GM18951 (cell line): ENCODE measurements at regions not wholly inside any gene's neighbourhood (a gene's known extent, or its start where the extent isn't known, plus 50 kb on each side); places are given as distances from the start of the nearest gene placed in this dataset.

ENCODE experiments used
- POLR2A ChIP-seq: IDR thresholded peaks from 4 replicates; pipeline ENCODE4 v1.6.1; 2011; ENCODE audit warnings: mild to moderate bottlenecking; ENCODE audit not compliant: insufficient read length, insufficient read depth; ENCODE audit errors: extremely low read depth
- in situ Hi-C: fragments of 300-500 bp; cut with MboI; formaldehyde crosslinking; loops from one replicate; pipeline ENCODE4 v1.12.0; 2022; ENCODE audit warnings: low sequenced_read_pairs, mixed read lengths, inconsistent platforms; ENCODE audit not compliant: unreplicated experiment

DNA sequence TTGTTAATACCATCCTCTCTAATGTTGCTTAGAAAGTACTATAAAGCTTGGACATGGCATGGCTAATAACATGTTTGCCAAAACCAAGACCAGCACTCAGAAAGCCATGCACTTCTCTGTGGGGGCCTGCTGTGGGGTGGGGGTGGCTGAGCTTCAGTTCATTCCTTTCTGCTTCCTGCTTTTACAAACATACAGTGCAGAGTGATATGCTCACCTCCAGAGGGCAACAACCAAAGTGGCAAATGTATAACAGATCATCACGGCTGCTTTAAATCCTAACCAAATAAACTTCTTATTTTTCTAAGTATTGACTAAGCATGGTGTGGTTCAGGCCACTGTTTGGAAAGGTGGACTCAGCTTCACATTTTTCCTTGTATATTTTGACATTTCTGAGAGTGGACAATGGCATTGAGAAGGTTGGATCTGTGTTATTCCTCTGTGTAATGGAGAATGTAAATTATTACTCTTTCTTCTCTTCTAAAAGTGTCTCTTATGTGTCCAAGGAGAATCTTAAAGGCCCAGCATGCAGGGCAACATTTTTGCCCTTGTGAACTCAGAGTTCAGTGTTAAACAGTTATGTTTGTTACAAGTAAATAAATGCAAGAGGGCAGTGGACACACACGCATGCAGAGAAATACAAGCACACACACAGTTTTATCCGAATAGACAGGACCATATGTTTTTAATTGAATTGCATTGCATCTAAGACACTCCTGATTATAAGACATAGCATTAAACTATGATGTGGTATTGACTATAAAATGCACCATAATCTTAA is 186.1 kb downstream of the HERPUD2 start:
- no peak for TF ChIP-seq POLR2A
- in situ Hi-C loops = loop anchor here (25.0 kb wide), 1 partner anchor 322 kb away; no protein-coding TSS in a partner anchor

DNA sequence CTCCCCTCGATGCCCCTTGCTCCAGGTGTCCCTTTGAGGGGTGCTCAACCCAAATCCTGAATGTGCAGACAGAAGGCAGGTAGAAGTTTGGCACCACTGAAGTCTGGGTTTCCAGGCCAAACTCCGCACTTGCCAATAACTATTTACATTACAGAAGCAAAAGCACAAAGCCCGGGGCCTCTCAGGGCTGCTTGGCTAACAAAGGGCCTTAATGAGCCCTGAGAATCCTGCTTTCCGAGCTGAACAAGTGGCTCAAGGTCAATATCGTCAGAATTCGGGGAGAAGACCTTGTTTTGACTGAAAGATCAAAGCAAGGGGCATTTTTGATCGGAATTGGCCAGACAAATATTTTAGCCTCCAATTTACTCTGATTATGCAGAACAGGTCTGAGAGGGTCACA is 189.9 kb downstream of the HERPUD2 start:
- TF ChIP-seq POLR2A = no peak
- in situ Hi-C loops = loop anchor here (25.0 kb wide), 1 partner anchor 318 kb away; no protein-coding TSS in a partner anchor

DNA sequence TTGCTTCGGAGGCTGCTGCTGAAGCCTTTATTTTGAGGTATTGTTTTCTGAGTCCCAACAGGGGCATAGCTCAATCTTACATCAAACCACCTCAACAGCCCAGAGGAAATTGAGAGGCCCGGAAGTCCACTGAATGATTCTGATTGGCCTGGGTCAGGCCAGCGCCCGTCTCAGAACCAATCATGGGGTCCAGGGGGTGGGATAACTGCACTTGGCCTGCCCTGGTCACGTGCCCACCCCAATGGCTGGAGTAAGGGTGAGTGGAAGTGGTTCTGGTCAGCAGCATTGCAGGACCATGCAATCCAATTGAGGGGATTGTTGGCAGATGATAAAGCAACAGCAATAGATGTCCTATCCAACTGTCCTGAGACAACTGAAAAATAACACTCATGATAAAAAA is 190.6 kb downstream of the HERPUD2 start:
- no peak for TF ChIP-seq POLR2A
- in situ Hi-C loops = loop anchor here (25.0 kb wide), 1 partner anchor 317 kb away; no protein-coding TSS in a partner anchor

DNA sequence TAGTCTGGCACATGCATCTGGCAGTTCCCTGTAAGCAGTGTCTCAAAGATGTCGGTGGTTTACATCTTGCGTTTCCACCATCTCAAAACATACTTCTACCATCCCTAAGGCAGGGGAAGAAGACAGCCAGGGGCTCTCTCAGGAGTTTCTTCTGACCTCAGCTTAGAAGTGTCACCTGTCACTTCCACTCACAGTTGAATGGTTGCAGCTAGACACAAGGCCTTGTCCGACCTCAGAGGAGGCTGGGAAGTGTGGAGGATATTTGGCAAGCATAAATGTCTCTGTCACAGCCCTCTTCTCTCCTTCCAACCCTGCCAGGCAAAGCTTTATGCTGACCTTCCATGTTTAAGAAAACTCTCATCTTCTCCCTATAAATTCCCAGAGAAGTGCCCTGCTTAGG is 193.3 kb downstream of the HERPUD2 start:
- in situ Hi-C loops = loop anchor here (25.0 kb wide), 1 partner anchor 314 kb away; no protein-coding TSS in a partner anchor
- no peak for TF ChIP-seq POLR2A

DNA sequence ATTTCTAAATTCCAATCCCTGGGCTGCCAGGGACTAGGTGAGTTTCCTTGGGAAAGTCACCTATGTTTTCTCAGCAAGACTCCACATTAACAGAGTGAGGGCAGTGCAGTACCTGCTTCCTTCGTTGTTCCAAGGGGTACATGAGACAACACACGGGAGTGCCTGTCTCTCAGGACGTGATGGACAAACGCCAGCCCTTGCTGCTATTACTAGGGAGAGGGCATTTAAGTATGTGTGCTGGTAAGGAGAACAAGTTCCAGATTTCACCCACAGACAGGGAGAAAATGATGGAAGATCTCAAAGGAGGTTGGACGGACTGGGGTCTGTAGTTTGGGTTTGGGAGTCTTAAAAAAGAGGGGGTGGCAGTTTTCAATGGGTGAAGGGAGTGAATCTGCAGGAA is 195.7 kb downstream of the HERPUD2 start:
- in situ Hi-C loops = no loop called here
- TF ChIP-seq POLR2A = no peak

DNA sequence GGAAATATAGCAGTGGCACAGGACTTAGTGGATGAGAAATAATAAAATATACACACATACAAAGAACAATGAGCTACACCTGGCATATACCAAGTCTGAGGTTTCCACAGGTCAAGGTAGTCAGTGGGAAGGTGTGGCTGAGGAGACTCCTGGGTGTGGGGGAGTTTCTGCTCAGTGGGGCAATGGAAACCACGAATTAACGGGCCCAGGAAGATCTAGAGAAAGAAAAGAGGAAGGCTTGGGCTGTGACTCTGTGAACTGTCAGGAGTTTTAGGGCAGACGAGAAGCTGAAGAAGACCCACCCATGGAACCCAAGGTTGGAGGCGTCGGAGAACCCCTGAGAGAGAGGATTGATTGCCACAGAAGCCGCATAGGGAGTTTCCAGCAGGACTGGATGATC is 196.5 kb downstream of the HERPUD2 start:
- in situ Hi-C loops = no loop called here
- no peak for TF ChIP-seq POLR2A

DNA sequence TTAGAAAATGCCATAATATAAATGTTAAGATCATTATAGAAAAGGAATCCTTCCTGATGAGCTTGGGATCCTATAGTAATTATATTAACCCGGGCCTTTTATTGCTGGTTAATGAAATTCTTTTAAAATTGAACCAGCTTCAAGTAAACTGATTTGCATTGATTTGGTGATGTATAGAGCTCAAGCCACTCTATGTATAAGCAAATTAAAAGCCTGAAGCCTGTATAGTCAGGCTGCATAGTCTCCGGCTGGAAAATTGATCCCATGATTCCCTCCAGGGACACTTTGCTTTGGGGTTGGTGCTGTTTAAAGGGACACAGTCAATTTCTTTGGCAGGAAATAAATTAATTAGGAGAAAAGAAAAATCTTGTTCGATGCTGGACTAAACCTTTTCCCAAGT is 199.1 kb downstream of the HERPUD2 start:
- in situ Hi-C loops = no loop called here
- TF ChIP-seq POLR2A = no peak

DNA sequence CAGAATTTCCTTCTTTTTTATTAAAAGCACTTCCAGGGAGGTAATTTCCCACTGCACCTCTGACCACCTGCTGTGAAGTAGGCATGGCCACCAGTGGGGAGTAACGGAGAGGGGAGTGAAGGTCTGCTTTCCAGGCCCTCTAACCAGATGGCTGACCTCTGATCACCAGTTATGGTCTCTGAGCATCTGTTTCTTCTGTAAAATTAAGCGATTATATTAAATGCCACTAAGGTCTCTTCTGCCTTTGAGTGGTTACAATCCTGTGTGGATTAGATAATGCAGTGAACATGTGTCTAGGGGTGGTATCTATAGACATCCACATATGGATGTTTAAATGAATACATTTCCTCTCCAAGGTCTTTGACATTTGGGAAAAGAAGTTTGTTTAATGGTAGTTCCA is 199.6 kb downstream of the HERPUD2 start:
- TF ChIP-seq POLR2A = no peak
- in situ Hi-C loops = no loop called here

DNA sequence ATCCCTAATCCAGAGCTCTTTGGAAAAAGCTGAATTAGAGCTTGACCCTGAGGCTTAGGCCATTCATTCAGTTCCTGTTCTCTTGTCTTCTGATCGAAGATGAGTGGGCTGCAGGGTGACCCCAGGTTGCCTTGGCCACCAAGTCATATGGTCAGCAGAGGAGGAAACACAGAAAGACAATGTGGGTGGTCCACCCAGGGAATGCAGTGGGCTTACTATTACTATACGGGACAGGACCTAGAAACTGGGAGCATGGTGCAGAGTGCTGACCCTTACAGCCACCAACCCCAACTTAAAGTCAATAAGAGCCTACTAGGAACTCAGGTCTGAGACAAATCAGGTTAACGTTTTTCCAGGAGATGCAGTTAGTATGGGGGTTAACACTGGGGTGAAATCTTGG is 200.5 kb downstream of the HERPUD2 start:
- TF ChIP-seq POLR2A = no peak
- in situ Hi-C loops = no loop called here

DNA sequence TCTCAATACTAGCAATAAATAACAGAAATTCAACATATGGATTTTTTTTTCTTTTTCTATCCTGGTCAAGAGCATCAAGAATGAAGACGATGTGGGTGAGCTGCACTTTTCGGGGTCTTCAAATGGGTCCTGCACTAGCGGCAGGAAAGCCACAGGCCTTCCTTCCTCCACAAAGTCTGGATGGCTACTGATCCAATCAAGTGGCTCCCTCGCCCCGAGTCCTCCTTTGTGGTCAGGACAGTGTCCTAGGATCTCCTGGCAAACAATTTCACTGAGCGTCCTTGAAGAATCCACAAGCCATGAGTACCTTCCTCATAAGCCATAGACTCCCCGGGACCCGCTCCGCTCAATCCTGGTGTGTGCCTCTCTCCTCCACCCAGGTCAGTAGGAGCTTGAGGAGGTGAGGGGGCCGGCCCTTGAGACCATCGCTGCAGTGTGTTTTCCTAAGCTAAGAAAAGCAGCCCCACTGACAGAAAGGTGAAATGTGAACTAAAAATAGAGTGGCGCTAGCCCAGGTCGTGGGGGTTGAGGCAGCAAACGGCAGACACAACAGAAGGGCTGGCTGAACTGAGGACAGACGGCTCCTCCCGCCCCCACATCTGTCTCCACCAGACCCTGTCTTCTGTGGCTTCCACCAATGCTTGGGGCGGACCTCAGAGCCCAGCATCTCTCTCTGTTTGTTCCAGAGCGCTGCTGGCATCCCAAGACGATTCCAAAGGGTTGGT is 202.3 kb downstream of the HERPUD2 start:
- no peak for TF ChIP-seq POLR2A
- in situ Hi-C loops = no loop called here

DNA sequence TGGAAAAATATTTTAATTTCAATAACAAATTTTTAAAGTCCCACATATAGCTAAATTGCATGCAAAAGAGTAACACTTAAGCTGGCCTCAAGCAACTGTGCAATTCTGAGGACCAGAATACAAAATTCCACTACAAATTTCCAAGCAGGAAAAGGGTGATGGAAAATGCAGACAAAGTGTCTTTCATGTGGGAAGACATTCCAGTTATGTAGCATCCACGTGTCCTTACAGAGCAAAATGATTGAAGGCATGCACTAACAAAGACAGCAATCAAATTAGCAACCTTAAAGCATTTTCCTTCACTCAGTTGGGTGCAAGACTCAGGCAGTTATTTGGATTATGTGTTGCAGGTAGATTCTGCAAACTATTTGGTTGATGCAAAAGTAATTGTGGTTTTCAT is 203.7 kb downstream of the HERPUD2 start:
- TF ChIP-seq POLR2A = no peak
- in situ Hi-C loops = no loop called here

DNA sequence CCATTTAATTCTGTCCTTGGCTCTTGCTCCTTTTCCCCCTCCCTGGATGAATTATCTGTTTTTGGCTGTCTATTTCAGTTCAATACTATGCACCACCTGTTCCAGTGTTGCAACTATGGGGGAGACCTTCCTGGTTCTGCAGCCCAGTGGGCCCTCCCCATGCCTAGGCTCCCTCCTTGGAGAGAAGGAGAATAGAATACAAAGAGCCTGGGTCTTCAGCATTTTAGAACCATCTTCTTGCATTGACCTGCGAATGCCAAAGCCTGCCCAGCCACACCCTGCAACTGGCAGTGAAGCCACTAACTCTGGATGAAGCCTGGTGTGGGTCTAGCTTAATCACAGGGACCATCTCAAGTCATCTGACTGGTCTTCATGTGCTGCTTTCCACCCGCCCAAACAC is 207.1 kb downstream of the HERPUD2 start:
- no peak for TF ChIP-seq POLR2A

DNA sequence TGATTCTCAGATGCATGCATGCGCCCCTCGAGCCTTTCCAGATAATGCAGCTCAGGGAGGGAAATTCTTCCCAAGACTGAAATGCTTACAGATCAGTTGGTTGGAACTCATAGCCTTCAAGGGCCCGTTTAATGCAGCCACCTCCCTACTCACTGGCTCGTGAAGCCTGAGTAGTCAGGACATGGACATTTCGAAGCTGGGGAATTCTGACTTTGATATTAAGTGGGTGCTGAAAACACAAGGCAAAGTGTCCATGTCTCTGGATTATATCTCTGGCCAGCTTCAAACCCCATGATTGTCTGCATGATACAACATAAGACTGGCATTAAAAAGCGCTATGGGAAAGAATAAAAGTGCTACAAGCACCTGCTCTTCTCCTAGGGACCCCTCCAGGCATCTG is 207.5 kb downstream of the HERPUD2 start:
- no peak for TF ChIP-seq POLR2A

More for the DNA sequence above, 207.1 kb downstream of the HERPUD2 start:
- in situ Hi-C loops = no loop called here

DNA sequence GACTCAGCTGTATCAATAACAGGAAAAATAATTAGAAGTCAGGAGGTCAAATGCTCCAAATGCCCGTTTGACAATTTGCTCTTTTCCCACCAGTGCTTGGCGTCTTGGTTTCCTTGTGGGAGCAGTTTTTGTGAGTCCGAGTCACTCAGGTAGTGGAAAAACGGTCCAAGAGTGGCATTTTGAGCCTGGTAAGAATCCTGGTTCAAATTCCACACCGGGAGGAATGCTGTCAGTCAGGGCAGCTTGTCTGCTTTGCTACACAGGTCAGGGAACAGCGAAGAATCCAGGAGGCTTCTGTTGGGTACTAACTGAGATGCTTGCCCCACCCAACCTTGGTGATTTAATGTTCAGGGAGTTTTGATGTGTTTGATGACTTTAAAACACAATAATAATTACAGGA is 209.5 kb downstream of the HERPUD2 start:
- no peak for TF ChIP-seq POLR2A
- in situ Hi-C loops = no loop called here

More for the DNA sequence above, 207.5 kb downstream of the HERPUD2 start:
- in situ Hi-C loops = no loop called here
